HG02798 (cell line): ENCODE measurements at regions not wholly inside any gene's neighbourhood (a gene's known extent, or its start where the extent isn't known, plus 50 kb on each side); places are given as distances from the start of the nearest gene placed in this dataset.
"Not testable (repeated sequence)": the region's sequence is repeated elsewhere in the genome, so short reads cannot be mapped to it uniquely, and the experiment has no call there.

ENCODE experiments used
- ATAC-seq: cut with Tn5 transposase; IDR thresholded peaks from one replicate; pipeline ENCODE4 v1.9.1; 2021; ENCODE audit warnings: mild to moderate bottlenecking; ENCODE audit not compliant: unreplicated experiment, poor library complexity

- ATAC-seq = no peak
These were observed 1001.6 kb upstream of the IGFBP7 start for GRCh38 chr4:58111818-58112217.

DNA sequence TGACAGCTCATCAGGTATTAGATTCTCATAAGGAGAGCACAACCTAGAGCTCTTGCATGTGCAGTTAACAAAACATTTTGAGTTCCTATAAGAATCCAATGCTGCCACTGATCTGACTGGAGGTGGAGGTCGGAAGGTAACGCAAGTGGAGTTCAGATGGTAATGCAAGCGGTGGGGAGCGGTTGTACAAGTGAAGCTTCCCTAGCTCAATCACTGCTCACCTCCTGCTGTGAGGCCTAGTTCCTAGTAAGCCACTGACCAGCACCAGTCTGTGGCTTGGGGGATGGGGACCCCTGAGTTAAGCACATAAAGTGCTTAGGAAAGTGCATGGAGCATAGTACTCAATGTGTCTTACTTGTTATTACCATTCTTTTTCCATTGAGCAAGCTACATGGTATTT, 983.2 kb upstream of the IGFBP7 start:
- no peak for ATAC-seq

DNA sequence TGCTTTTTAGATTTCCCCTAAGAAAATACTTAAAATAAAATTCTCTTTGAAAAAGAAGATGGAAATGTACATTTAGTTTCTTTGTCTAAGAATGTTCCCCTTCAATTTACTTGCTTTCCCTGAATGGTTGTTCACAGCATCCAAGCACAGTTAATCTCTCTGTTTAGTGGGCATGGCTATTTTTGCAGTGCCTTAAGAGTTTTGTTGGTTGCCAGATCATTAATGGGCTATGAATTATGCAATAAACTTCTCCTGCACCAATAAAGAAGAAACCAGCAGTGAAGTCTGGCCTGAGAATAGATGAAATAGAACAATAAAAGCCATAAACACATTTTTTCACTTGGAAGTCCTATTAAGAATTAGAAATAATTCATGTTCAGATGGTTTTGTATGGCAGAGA, 980.4 kb upstream of the IGFBP7 start:
- ATAC-seq = no peak

- ATAC-seq = no peak
These were observed 971.2 kb upstream of the IGFBP7 start for GRCh38 chr4:58081356-58081755.

- ATAC-seq = no peak
These were observed 965.5 kb upstream of the IGFBP7 start for GRCh38 chr4:58075724-58076123.

DNA sequence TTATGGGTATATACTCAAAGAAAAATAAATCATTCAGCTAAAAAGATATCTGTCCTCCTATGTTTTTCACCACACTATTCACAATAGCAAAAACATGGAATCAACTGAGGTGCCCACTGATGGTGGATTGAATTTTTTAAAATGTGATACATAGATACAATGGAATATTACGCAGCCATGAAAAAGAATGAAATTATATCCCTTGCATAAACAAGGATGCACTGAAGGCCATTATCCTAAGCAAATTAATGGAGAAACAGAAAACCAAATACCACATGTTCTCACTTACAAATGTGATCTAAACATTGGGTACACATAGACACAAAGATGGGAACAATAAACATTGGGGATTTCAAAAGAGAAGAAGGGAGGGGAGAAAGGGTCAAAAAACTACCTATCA, 964.2 kb upstream of the IGFBP7 start:
- no peak for ATAC-seq

DNA sequence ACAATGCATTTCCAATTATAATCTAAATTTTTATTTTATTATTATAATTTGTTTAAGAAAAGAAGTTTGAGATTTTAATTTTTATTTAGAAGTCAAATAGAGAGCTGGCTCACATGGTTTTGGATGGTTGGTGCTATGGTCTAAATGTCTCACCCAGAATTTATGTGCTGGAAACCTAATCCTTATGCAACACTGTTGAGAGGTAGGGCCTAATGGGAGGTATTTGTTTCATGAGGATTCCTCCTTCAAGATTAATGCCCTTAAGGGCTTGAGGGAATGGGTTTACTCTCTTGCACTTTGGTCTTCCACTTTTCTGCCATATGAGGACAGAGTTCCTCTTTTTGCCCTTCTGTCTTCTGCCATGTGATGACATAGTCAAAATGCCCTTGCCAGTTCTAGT, 960.5 kb upstream of the IGFBP7 start:
- no peak for ATAC-seq

DNA sequence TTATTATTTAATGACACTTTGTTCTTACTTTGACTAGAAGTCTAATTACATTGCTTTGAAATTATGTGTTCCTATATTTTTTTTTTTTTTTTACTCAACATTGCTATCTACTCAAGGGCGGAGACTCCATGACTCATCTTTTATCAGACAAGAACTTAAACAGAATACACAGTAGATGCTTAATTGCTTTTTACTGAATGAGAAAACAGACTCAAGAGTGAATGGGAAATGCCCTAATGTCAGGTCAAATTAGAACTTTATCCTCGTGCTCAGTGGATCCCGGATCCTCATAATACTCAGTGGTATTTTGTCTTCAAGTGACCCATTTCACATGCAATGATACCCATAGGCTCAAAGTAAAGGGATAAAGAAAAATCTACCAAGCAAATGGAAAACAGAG, 954.5 kb upstream of the IGFBP7 start:
- ATAC-seq = no peak

GRCh38 chr4:58063404-58064160, 953.4 kb upstream of the IGFBP7 start:
- no peak for ATAC-seq

- ATAC-seq = no peak
These were observed 951.8 kb upstream of the IGFBP7 start for GRCh38 chr4:58061967-58062366.

DNA sequence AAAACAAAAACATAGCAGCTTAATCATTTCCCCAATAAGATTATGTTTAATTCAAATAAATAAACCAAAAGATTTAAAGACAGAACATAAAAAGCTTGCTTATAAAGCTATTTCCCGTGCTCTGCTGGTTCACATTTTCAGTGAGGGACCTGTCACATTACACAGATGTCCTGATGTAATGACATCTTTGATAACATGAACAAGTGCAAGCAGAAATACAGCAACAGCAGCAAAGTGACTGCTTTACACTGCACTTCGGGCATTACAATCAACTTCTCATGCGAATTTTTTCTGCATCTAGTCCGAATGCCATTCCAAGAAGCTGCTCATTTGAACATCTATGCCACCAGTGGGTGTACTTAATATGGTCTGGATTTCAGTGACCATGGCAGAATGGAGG, 940.3 kb upstream of the IGFBP7 start:
- no peak for ATAC-seq

DNA sequence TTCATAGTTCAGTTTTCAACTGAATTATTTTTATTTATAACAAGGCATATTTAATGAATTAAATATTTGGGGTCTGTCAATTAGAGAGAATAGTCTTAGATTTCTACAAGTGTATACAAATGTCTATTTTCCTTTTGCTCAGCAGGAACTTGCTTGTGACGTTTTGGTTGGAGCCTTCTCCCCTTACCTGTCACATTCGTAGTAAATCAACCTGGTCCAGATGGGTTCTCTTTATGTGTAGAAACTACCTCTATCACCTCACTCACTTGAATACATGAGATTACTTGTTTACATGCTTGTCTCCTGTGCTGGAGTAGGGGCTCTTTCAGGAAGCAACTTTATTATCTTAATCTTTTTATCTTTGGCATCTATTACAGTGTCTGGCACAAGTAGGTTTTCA, 938.3 kb upstream of the IGFBP7 start:
- ATAC-seq = no peak

GRCh38 chr4:58042176-58042575, 932.0 kb upstream of the IGFBP7 start:
- no peak for ATAC-seq

- no peak for ATAC-seq
These were observed 883.8 kb upstream of the IGFBP7 start for GRCh38 chr4:57993944-57994343.

DNA sequence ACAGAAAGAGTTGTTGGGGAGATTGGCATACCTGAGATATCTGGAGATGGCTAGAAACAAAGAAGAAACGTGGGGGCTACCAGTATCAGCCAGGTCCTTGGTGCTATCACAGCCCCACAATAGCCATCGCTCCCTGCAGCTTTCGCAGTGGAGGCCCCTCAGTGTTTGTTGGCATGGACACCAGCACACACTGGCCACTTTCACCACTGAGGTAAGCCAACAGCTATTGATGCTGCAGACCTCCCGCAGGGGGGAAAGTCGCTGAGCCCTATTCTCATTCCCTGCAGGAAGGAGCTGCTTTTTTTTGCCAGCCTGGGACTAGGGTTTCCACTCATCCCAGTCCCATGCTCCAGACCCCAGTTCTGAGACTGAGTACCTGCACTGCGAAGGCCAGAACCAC, 879.2 kb upstream of the IGFBP7 start:
- no peak for ATAC-seq

- ATAC-seq = no peak
These were observed 875.0 kb upstream of the IGFBP7 start for GRCh38 chr4:57985161-57985560.

- no peak for ATAC-seq
These were observed 870.9 kb upstream of the IGFBP7 start for GRCh38 chr4:57981123-57981522.

DNA sequence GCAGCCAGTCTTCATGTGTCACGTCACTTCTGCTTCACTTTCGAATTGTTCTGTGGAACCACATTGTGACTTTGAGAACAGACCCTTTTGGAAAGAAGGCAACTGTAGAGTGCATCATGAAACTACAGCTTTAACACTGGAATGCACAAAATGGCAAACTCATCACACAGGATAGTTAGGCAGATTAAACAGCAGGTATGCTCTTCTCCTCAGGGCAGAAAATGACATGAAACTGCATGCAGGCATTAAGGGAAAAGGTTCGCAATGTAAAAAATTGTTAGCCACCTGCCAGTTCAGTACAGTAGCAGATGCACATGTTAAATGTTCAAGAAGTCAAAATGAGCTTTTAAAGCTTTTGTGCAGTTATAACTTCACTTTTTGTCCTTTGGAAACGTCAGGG, 864.6 kb upstream of the IGFBP7 start:
- ATAC-seq = no peak

- ATAC-seq = no peak
These were observed 863.6 kb upstream of the IGFBP7 start for GRCh38 chr4:57973819-57974218.

GRCh38 chr4:57971261-57971660, 861.1 kb upstream of the IGFBP7 start:
- no peak for ATAC-seq

DNA sequence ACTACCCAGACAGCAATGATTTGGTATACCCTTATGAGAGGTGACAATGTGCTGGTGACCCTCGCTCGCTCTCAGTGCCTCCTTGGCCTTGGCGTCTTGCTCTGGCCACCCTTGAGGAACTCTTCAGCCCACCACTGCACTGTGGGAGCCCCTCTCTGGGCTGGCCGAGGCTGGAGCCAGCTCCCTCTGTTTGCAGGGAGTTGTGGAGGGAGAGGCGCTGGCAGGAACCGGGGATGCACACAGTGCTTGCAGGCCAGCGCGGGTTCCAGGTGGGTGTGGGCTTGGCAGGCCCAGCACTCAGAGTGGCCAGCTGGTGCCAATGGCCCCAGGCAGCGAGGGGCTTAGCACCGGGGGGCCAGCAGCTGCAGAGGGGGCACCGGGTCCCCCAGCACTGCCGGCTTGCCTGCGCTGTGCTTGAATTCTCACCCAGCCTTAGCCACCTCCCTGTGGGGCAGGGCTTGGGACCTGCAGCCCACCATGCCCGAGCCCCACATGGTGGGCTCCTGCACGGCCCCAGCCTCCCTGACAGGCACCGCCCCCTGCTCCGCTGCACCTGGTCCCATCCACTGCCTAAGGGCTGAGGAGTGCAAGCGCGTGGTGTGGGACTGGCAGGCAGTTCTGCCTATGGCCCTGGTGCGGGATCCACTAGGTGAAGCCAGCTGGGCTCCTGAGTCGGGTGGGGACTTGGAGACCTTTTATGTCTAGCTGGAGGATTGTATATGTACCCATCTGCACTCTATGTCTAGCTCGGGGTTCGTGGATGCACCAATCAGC, 857.0 kb upstream of the IGFBP7 start:
- no peak for ATAC-seq

GRCh38 chr4:57965431-57965830, 855.2 kb upstream of the IGFBP7 start:
- ATAC-seq = not testable (repeated sequence)
